B cell (primary cell): ENCODE measurements at regions not wholly inside any gene's neighbourhood (a gene's known extent, or its start where the extent isn't known, plus 50 kb on each side); places are given as distances from the start of the nearest gene placed in this dataset.

Experiments
- CTCF ChIP-seq: fragments of 200-600 bp; IDR thresholded peaks from one replicate; pipeline ENCODE4 v1.8.0; 2022; ENCODE audit warnings: antibody characterized with exemption, mild to moderate bottlenecking
- EZH2 ChIP-seq: IDR thresholded peaks from 2 replicates; pipeline ENCODE4 v1.6.1; 2012; ENCODE audit warnings: borderline replicate concordance, low read depth, mild to moderate bottlenecking, moderate library complexity, low read length; ENCODE audit not compliant: insufficient read depth, poor library complexity, severe bottlenecking

- no peak for TF ChIP-seq EZH2
- no peak for TF ChIP-seq CTCF
Observed at GRCh38 chr1:222910699-222911098, 95.9 kb downstream of the DISP1 start.
